ENCODE measurements at regions not wholly inside any gene's neighbourhood (a gene's known extent, or its start where the extent isn't known, plus 50 kb on each side); places are given as distances from the start of the nearest gene placed in this dataset.

DNA sequence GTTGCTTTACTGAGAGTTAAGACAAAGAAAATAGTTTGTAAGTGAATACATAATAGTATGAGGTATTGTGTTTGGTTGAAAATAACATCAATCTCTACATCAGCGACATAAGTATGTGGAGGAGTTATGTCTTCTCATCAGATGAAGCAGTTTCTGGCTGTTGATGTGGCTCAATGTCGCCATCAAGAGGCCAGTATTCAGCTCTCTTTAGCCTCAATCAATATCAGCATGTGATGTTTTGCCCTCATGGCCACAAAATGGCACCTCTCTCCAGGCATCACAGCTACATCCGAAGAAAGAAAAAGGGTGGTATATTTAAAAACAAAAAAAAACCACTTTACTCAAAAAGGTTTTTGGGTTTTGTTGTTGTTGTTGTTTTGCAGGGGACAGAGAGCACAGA, 302.3 kb upstream of the TMEM132C start:
- TF ChIP-seq, protein P1, sequence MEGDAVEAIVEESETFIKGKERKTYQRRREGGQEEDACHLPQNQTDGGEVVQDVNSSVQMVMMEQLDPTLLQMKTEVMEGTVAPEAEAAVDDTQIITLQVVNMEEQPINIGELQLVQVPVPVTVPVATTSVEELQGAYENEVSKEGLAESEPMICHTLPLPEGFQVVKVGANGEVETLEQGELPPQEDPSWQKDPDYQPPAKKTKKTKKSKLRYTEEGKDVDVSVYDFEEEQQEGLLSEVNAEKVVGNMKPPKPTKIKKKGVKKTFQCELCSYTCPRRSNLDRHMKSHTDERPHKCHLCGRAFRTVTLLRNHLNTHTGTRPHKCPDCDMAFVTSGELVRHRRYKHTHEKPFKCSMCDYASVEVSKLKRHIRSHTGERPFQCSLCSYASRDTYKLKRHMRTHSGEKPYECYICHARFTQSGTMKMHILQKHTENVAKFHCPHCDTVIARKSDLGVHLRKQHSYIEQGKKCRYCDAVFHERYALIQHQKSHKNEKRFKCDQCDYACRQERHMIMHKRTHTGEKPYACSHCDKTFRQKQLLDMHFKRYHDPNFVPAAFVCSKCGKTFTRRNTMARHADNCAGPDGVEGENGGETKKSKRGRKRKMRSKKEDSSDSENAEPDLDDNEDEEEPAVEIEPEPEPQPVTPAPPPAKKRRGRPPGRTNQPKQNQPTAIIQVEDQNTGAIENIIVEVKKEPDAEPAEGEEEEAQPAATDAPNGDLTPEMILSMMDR (IDR thresholded peaks at IDR 0.05 in 4 of 5, conservative IDR thresholded peaks at IDR 0.05 in 1 of 5) = no peak
- no peak for TF ChIP-seq POLR2A (IDR thresholded peaks at IDR 0.05)

All from gastrocnemius medialis (tissue), 4 donors.